Activated CD4-positive, alpha-beta T cell treated with anti-CD3 and anti-CD28 coated beads, Interleukin-2, amount 10 ng/mL, durations not matched to agents 7 days and 5 days (primary cell): ENCODE measurements at regions not wholly inside any gene's neighbourhood (a gene's known extent, or its start where the extent isn't known, plus 50 kb on each side); places are given as distances from the start of the nearest gene placed in this dataset.
"Not testable (repeated sequence)": the region's sequence is repeated elsewhere in the genome, so short reads cannot be mapped to it uniquely, and the experiment has no call there.

Source experiments
- CTCF ChIA-PET: fragments of 350-600 bp; sonication (Branson Sonifier 250); formaldehyde crosslinking; loops from one replicate; lab custom pipeline; 2021; ENCODE audit warnings: antibody characterized with exemption; lab: Charles Lee
- POLR2A ChIA-PET: fragments of 350-600 bp; sonication (Branson Sonifier 250); formaldehyde crosslinking; loops from one replicate; lab custom pipeline; 2021; ENCODE audit warnings: antibody characterized with exemption; lab: Charles Lee
- DNase-seq: peaks from one replicate; pipeline ENCODE4 v3.0.0-alpha.2; 2020
- H3K27ac Mint-ChIP-seq: one replicate; pipeline ENCODE4 v1.8.0; 2021; ENCODE audit warnings: mild to moderate bottlenecking, moderate library complexity, mixed read lengths
- H3K27me3 Mint-ChIP-seq: one replicate; pipeline ENCODE4 v1.8.0; 2021; ENCODE audit warnings: mixed read lengths
- H3K36me3 Mint-ChIP-seq: one replicate; pipeline ENCODE4 v1.8.0; 2021; ENCODE audit warnings: low read depth, mixed read lengths
- H3K4me1 Mint-ChIP-seq: one replicate; pipeline ENCODE4 v1.8.0; 2021; ENCODE audit warnings: mixed read lengths
- H3K4me3 Mint-ChIP-seq: one replicate; pipeline ENCODE4 v1.8.0; 2021; ENCODE audit warnings: mild to moderate bottlenecking, moderate library complexity, mixed read lengths
- H3K9me3 Mint-ChIP-seq: one replicate; pipeline ENCODE4 v1.8.0; 2021; ENCODE audit warnings: mixed read lengths

- H3K36me3 Mint-ChIP-seq = no peaks in the 10 kb centered on the region
- H3K27me3 Mint-ChIP-seq = no peaks in the 10 kb centered on the region
- H3K9me3 Mint-ChIP-seq = no peaks in the 10 kb centered on the region
- ChIA-PET POLR2A (no interaction called here), CTCF (no interaction called here)
- no peak for DNase-seq
- no peak overlapping the region for H3K27ac Mint-ChIP-seq
- no peak overlapping the region for H3K4me3 Mint-ChIP-seq
- peaks cover under 1% of the 10 kb centered on the region for H3K4me1 Mint-ChIP-seq
Measured at GRCh38 chr6:121694801-121695251, 259.4 kb downstream of the GJA1 start.

DNA sequence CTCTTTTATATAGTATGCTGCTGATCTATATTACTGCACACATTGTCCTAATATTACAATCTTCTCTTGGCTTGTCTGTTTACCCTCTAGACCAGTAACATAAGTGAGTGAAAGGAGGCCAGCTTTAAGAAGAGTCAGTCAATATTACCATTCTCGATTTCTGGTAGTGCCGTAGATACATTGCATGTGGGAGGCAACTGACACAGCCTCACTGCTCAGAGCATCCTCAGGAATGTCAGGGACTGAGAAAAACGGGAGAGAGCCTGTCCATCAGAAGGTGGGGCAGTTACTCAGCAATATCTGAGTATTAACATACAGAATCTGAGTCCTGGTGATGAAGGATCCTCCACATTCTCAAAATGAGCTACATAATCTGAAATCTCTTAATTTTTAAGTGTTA, 259.9 kb downstream of the GJA1 start:
- no peaks in the 10 kb centered on the region for H3K27me3 Mint-ChIP-seq
- no peaks in the 10 kb centered on the region for H3K4me1 Mint-ChIP-seq
- CTCF ChIA-PET = no interaction called here
- H3K27ac Mint-ChIP-seq = no peak overlapping the region
- no peaks in the 10 kb centered on the region for H3K9me3 Mint-ChIP-seq
- H3K4me3 Mint-ChIP-seq = no peak overlapping the region
- no peaks in the 10 kb centered on the region for H3K36me3 Mint-ChIP-seq
- POLR2A ChIA-PET = no interaction called here
- DNase-seq = no peak

DNA sequence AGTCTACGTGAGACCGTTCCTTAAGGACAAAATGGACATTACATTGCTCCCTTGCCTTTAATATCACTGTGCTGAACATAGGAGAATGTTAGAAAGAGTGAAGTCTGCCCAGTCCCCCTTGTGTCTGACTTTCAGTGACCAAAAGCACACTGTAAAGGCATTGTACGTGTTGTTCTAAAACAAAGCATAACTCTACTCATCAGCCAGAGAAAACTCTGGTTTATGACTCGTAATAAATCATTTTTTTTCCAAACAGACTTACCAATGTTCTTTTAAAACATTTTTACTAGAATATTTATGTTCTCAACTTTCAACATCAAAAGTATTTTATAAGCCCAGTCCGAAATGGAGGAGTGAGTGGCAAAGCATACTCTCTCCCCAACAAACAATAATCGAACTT, 262.5 kb downstream of the GJA1 start:
- no peak for DNase-seq
- CTCF ChIA-PET = interaction anchor here (1.3 kb wide), 1 partner anchor 160 kb away, joined by 3 read pairs; no protein-coding TSS in a partner anchor
- H3K4me1 Mint-ChIP-seq = no peaks in the 10 kb centered on the region
- POLR2A ChIA-PET = no interaction called here
- H3K9me3 Mint-ChIP-seq = no peaks in the 10 kb centered on the region
- H3K27me3 Mint-ChIP-seq = no peaks in the 10 kb centered on the region
- H3K36me3 Mint-ChIP-seq = no peaks in the 10 kb centered on the region
- no peak overlapping the region for H3K27ac Mint-ChIP-seq
- H3K4me3 Mint-ChIP-seq = no peak overlapping the region

GRCh38 chr6:121698617-121699016, 263.2 kb downstream of the GJA1 start:
- H3K27ac Mint-ChIP-seq = no peak overlapping the region
- no peaks in the 10 kb centered on the region for H3K4me1 Mint-ChIP-seq
- H3K9me3 Mint-ChIP-seq = no peaks in the 10 kb centered on the region
- DNase-seq = no peak
- CTCF ChIA-PET = interaction anchor here (1.3 kb wide), 1 partner anchor 160 kb away, joined by 3 read pairs; no protein-coding TSS in a partner anchor
- no peaks in the 10 kb centered on the region for H3K27me3 Mint-ChIP-seq
- H3K4me3 Mint-ChIP-seq = no peak overlapping the region
- POLR2A ChIA-PET = no interaction called here
- H3K36me3 Mint-ChIP-seq = no peaks in the 10 kb centered on the region

DNA sequence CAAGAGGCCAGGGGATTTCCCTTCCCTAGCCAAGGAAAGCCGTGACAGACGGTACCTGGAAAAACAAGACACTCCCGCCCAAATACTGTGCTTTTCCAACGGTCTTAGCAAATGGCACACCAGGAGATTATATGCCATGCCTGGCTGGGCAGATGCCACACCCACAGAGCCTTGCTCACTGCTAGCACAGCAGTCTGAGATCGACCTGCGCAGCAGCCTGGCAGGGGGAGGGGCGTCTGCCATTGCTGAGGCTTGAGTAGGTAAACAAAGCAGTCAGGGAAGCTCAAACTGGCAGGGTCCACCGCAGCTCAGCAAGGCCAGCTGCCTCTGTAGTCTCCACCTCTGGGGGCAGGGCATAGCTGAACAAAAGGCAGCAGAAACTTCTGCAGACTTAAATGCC, 267.7 kb downstream of the GJA1 start:
- POLR2A ChIA-PET, H3K27me3 Mint-ChIP-seq, H3K36me3 Mint-ChIP-seq, DNase-seq, H3K4me3 Mint-ChIP-seq, H3K27ac Mint-ChIP-seq, CTCF ChIA-PET, H3K4me1 Mint-ChIP-seq, H3K9me3 Mint-ChIP-seq: not testable (repeated sequence)

DNA sequence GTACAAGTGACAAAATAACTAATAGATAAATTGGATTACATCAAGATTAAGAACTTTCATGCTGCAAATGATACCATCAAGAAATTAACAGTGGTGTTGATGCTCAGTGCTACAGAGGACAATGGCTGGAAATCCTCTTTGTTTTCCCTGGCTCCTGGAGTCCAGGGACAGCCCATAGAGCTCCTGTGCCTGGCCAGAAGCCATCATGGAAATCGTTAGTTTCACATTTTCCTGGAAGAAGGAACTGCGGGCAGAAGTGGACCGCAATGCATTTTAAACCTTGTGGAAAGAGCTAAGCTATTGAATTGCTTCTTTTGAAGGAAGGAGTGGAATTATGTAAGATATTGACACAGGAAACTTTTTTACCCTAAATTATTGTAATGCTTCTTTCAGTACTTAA, 276.0 kb downstream of the GJA1 start:
- Mint-ChIP-seq H3K27me3 (no peaks in the 10 kb centered on the region), H3K4me1 (no peaks in the 10 kb centered on the region), H3K27ac (no peak overlapping the region), H3K36me3 (no peaks in the 10 kb centered on the region), H3K4me3 (no peak overlapping the region), H3K9me3 (no peaks in the 10 kb centered on the region)
- ChIA-PET CTCF (interaction anchor here (0.6 kb wide), 1 partner anchor 170 kb away, joined by 3 read pairs; no protein-coding TSS in a partner anchor), POLR2A (no interaction called here)
- no peak for DNase-seq

- CTCF ChIA-PET = no interaction called here
- no peak overlapping the region for H3K4me3 Mint-ChIP-seq
- no peak for DNase-seq
- H3K36me3 Mint-ChIP-seq = no peaks in the 10 kb centered on the region
- no peaks in the 10 kb centered on the region for H3K27me3 Mint-ChIP-seq
- H3K27ac Mint-ChIP-seq = no peak overlapping the region
- no peaks in the 10 kb centered on the region for H3K4me1 Mint-ChIP-seq
- H3K9me3 Mint-ChIP-seq = peaks cover 6% of the 10 kb centered on the region
- POLR2A ChIA-PET = no interaction called here
Measured at GRCh38 chr6:121717686-121718085, 282.2 kb downstream of the GJA1 start.

GRCh38 chr6:121720867-121721266, 285.4 kb downstream of the GJA1 start:
- H3K4me3 Mint-ChIP-seq, DNase-seq, POLR2A ChIA-PET, H3K27ac Mint-ChIP-seq, H3K9me3 Mint-ChIP-seq, H3K27me3 Mint-ChIP-seq, H3K4me1 Mint-ChIP-seq, CTCF ChIA-PET, H3K36me3 Mint-ChIP-seq: not testable (repeated sequence)

GRCh38 chr6:121723623-121724022, 288.2 kb downstream of the GJA1 start:
- H3K9me3 Mint-ChIP-seq = peaks cover 6% of the 10 kb centered on the region

GRCh38 chr6:121724576-121724975, 289.1 kb downstream of the GJA1 start:
- no peak overlapping the region for H3K4me3 Mint-ChIP-seq
- ChIA-PET CTCF (no interaction called here), POLR2A (no interaction called here)
- H3K36me3 Mint-ChIP-seq = no peaks in the 10 kb centered on the region
- H3K9me3 Mint-ChIP-seq = peaks cover 6% of the 10 kb centered on the region
- DNase-seq = no peak
- H3K27ac Mint-ChIP-seq = no peak overlapping the region
- no peaks in the 10 kb centered on the region for H3K27me3 Mint-ChIP-seq
- H3K4me1 Mint-ChIP-seq = no peaks in the 10 kb centered on the region

More at GRCh38 chr6:121723623-121724022, 288.2 kb downstream of the GJA1 start:
- H3K4me1 Mint-ChIP-seq = no peaks in the 10 kb centered on the region
- POLR2A ChIA-PET = no interaction called here
- H3K36me3 Mint-ChIP-seq = no peaks in the 10 kb centered on the region
- no peak overlapping the region for H3K4me3 Mint-ChIP-seq
- H3K27ac Mint-ChIP-seq = no peak overlapping the region
- CTCF ChIA-PET = no interaction called here
- no peaks in the 10 kb centered on the region for H3K27me3 Mint-ChIP-seq
- no peak for DNase-seq

- Mint-ChIP-seq H3K27ac (no peak overlapping the region), H3K4me1 (no peaks in the 10 kb centered on the region), H3K27me3 (no peaks in the 10 kb centered on the region), H3K4me3 (no peak overlapping the region), H3K9me3 (peaks cover 2% of the 10 kb centered on the region), H3K36me3 (no peaks in the 10 kb centered on the region)
- ChIA-PET CTCF (no interaction called here), POLR2A (no interaction called here)
- DNase-seq = no peak
Measured at GRCh38 chr6:121726596-121726995, 291.1 kb downstream of the GJA1 start.

- Mint-ChIP-seq H3K4me3 (no peak overlapping the region), H3K9me3 (no peaks in the 10 kb centered on the region), H3K4me1 (no peaks in the 10 kb centered on the region), H3K27ac (no peak overlapping the region), H3K36me3 (no peaks in the 10 kb centered on the region), H3K27me3 (no peaks in the 10 kb centered on the region)
- no peak for DNase-seq
- CTCF ChIA-PET = no interaction called here
- POLR2A ChIA-PET = no interaction called here
Measured at GRCh38 chr6:121730616-121731015, 295.2 kb downstream of the GJA1 start.

DNA sequence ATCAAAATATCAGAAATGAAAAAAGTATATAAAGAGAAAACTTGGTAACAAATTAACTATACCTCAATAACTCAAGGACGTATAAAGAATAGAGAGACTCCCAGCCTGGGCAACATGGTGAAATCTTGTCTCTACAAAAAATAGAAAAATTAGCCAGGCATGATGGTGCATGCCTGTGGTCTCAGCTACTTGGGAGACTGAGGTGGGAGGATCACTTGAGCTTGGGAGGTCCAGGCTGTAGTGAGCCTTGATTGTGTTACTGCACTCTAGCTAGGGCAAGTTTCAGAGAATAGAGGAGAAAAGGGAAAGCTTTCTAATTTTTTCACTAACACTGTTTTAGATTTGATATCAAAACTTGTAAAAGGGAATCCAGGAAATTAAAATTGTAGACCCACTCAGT, 295.9 kb downstream of the GJA1 start:
- ChIA-PET CTCF (no interaction called here), POLR2A (no interaction called here)
- Mint-ChIP-seq H3K4me1 (no peaks in the 10 kb centered on the region), H3K4me3 (no peak overlapping the region), H3K36me3 (no peaks in the 10 kb centered on the region), H3K27ac (no peak overlapping the region), H3K27me3 (no peaks in the 10 kb centered on the region), H3K9me3 (no peaks in the 10 kb centered on the region)
- no peak for DNase-seq

DNA sequence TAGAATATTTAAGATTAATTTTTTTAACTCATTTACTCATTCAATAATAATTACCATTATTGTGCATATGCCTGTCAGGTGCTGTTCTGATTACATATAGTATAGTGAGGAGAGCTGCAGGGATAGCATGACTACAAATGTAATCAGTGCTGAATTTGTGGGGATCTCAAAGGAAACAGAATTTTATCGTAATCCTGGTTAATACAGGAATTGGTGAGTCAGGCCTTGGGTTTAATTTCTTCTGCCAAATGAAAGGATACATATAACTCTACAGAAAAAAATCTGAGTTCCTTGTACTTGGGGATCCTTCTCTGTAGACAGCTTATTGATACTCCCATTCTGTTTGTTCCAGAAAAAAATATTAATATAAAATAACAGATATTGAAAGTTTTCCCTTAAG, 297.2 kb downstream of the GJA1 start:
- H3K4me3 Mint-ChIP-seq = no peak overlapping the region
- CTCF ChIA-PET = no interaction called here
- H3K9me3 Mint-ChIP-seq = no peaks in the 10 kb centered on the region
- no peaks in the 10 kb centered on the region for H3K27me3 Mint-ChIP-seq
- H3K36me3 Mint-ChIP-seq = no peaks in the 10 kb centered on the region
- POLR2A ChIA-PET = no interaction called here
- no peak for DNase-seq
- H3K27ac Mint-ChIP-seq = no peak overlapping the region
- H3K4me1 Mint-ChIP-seq = no peaks in the 10 kb centered on the region
